Fibroblast of peridontal ligament (primary cell): ENCODE measurements at regions not wholly inside any gene's neighbourhood (a gene's known extent, or its start where the extent isn't known, plus 50 kb on each side); places are given as distances from the start of the nearest gene placed in this dataset.

Source experiments
- DNase-seq: peaks from one replicate; pipeline ENCODE4 v3.0.0-alpha.2; 2010; ENCODE audit errors: extremely low read depth

DNA sequence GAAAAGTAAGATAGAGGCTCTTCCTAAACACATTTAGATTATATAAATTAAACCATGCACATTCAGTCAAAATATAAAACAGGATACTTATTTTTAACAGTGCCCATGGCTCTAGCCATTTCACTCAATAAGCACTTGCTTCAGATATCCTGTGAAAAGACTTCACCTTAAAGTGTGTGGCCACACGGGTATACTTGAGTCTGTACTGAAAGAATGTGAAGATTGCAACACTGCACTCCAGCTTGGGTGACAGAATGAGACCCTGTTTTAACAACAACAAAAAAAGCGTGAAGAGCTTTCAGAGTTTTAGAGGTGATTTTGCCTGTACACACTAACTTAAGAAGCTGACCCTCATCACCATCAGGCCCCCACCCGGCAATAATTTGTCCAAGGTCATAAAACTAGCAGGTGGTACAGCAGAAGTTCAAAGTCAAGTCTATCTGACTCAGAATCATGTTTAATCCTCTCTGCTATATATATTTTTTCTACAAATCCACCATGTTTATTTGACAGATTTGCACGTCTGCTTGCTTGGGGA, 203.5 kb upstream of the GUCY1A2 start:
- no peak for DNase-seq

DNA sequence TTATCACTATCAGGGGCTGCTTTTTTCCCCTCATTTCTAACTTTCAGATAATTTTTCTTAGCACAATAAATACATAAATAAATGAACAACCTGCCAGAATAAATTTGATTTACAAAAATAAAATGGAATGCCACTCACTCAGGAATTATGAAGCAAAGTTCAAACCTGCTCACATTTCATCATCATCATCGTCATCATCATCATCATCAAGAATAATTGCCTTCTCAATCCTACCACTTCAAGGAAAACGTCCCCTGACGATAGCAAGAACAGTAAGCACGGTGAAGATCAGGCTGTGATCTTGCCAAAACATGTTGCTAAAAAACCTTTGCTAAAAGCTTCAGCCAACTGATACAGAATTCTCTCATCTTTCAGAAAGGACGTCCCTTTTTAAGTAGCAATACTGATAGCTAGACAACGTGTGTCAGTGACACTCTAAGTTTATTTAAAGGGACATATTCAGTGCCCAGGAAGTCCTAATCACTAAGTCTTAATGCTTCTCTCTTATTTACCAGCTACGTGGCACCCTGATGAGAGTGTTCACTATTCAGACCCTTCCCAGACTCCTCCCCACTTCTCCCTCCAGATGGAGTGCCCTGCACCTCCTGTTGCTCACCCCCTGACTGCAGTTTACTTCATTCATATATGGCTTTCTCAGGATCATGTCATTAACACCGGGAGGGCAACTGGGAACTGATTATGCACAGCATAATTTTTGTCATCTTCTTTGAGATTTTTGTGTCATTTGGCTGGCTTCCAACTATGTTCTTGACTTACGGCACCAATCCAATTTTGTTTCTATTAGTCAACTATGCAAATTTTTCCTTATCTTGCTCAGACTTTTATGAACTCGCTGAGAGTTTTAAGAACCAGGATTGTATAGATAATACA, 200.1 kb upstream of the GUCY1A2 start:
- no peak for DNase-seq

DNA sequence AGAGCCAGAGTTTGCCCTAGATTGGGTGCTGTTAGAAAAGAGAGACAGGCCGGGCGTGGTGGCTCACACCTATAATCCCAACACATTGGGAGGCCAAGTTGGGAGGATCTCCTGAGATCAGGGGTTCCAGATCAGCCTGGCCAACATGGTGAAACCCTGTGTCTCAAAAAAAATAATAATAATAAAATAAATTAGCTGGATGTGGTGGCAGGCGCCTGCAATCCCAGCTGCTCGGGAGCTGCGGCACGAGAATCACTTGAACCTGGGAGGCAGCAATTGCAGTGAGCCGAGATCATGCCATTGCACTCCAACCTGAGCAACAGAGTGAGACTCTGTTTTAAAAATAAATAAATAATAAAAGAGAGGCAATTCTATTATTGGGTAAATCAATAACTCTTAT, 199.2 kb upstream of the GUCY1A2 start:
- DNase-seq = no peak

DNA sequence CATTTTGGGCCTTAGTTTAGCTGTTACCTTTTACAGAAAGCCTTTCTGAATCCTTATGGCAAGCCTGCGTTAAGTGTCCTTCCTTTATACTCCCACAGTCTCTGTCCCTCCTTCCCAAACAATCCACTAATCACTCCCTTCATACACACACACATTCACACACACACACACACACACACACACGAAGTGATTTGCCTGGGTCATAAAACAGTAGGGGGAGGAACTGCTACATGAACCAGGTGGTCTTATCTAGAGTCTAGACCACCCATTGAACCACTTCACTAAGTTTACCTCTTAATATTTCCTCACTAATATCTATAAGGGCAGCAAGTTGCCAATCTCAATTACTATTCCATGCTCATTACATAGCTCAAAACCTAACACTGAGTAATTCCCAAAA, 196.7 kb upstream of the GUCY1A2 start:
- no peak for DNase-seq

DNA sequence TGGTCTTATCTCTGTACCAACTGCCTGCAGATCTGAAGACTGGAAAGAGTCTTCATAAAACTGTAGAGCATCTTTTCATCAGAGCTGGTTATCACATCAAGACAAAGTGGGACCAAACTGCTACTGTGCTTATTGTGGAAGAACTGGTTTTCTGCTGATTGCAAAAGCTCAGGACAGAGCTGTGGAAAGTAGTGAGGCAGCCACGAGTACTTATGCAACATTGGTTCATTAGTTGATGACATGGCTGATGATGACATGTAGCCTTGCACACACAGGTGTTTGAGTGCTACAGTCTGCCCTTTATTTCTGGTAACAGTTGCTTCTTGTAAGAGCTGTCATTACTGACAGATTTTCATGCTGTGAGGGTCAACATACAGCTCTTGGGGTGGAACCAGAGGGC, 185.4 kb upstream of the GUCY1A2 start:
- DNase-seq = no peak

DNA sequence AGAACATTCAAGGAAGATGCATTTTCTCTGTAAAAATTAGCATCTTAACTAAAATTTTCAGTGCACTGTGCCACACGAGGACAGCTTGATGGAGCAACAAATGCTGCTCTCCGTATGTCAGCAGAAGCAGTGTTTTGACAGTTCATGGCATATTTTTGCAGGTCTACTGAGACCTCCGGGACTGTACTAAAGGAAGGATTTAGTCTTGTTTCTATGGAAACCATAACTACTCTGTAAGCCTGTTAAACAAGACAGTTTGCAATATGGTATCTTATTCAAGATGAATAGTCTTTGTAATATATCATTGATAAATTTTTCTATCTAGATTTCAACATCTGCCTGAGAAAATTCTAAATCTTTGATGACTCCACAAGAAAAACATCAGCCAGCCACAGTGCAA, 184.0 kb upstream of the GUCY1A2 start:
- no peak for DNase-seq

DNA sequence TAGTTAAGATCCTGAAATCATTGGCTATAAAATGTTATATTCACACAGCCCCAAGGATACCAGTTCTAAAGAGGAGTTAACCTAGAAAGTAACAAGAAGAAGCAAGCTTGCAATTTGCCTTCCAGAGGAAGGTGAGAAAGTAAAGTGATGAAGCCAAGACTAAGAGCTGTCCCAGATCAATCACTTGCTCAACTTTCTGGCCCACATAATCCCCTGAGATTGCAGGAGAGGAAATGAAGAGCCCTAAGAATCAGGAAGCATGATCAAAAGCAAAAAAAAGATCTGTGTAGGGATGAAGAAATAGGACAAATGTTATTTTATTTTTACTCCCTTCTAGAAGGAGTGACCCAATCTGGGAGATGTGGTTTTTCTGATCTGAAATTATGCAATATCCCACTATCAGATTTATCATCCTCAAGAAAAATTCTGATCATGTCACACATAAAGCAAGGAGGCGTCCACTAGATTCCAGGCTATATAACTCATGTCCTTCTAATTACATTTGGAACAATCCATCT, 180.3 kb upstream of the GUCY1A2 start:
- no peak for DNase-seq

DNA sequence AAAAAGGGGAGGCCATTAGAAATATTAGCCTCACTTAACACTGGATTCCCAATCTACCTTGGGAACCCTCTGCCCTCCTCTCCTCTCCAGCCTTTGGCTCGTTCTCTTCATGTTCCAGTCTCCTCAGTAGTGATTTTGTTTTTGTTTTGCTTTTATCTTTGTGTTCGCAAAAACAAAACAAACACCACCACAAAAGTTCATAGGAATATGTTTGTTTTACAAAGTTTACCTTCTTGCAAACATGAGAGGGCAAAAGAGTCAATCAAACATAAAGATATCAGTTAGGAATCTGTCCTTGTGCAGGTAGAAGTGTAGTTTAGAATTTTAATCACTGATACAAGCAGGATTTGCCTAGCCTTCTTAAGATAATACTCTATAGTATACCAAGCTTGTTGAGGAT, 179.7 kb upstream of the GUCY1A2 start:
- no peak for DNase-seq

DNA sequence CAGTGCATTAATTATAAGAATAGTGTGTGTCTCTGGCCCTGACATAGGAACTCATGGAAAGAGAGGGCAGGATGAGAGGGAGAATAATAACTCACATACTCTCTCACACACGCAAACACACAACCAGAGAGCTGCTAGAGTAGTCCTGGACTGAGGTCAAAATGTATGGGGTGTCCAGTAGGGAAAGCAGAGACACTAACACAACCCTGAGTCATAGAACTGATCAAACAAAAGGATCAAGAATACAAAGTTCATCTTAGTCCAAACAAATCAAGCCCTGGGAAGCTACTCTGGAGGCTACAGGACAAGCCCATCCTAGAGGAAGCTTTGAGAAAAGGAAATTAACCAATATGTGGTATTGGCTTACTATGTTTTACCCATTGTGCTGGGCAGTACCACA, 178.5 kb upstream of the GUCY1A2 start:
- no peak for DNase-seq

DNA sequence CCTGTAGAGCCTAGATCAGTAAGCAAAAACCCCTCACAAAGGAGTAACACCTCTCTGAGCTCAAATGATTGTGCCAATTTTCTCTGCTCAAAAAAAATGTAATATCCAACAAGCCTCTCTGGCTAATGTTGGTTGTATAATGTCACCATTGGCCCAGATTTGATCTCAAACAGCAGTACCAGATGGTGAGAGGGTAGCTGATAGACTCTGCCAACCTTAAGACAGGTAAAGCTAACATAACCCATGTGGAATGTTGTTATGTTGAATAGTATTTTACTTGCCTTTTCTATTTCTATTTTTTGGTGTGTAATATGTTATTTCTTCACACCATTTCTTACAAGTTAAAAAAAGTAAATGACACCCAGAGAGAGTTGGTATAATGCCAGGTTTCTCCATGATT, 166.7 kb upstream of the GUCY1A2 start:
- DNase-seq = no peak

DNA sequence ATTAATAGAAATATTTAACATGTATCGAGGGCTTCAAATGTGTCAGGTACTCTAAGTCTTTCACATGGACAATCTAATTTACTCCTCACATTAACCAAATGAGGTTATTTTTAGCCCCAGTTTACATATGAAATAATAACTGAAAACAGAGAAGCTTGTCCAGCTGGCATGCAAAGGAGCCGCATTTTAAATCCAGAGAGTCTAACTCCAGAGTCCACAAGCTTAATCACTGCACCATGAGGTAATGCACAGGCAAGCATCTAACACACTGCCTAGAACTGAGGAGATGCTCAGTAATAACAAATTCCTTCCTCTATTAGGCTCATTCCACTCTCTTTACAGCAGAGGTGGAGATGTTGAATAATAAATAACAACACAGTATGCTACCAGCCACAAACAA, 165.7 kb upstream of the GUCY1A2 start:
- no peak for DNase-seq

DNA sequence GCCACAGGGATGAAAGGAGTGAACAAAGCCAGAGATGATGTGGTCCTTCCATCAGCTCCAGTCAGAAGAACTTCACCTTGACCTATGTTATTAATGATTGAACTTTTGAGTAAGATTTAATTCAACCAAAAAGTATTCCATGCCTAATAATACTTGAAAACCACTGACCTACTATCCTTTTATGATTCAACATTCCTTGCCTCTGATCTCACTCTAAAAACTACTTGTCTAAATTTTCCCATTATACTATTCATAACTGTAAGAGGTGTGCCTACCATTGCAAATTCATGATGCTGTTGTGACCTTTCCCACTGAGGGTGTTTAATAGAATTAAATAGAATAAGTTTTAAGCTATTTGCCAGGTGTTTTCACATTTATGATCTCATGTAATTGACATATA, 164.7 kb upstream of the GUCY1A2 start:
- no peak for DNase-seq

DNA sequence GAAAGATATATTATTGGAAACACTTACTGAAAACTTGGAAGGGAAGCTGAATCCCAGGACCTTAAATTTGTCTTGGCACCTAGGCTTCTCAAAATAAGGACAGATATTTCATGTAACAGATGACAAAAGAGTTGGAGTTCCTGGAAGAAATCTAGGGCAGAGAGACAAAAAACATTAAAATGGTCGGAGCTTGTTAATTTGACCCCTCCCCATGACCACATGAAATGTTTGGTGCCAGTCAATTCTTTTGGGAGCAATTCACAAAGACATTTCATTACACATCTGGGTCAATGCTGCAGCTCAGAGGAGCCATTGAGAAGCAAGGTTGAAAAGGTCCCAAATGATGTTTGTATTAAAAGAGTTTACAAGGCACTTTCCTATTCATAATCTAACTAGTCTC, 162.0 kb upstream of the GUCY1A2 start:
- DNase-seq = no peak

DNA sequence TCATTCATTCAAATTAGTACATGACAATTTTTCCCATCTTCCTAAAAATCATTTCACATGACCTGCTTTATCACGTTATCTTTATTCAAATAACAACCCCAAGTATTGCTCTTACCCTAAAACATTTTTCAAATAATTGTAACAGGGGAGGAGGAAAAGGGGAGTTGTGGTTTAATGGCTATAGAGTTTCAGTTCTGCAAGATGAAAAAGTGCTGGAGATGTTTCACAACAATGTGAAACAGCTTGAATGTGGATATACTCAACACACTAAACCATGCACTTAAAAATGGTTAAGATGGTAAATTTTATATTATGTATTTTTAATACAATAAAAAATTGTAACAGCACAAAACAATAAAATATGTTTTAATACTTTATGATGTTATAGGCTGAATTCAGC, 161.6 kb upstream of the GUCY1A2 start:
- DNase-seq = no peak

DNA sequence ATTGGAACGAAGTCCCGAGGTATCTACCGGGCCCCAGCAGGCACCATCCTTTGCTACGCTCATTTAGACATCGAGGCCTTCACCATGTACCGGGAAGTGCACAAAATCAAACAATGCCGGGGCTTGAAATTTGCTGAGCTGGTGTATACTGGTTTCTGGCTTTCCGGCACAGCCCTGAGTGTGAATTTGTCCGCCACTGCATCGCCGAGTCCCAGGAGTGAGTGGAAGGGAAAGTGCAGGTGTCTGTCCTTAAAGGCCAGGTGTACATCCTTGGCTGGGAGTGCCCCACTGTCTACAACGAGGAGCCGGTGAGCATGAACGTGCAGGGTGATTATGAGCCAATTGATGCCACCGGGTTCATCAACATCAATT, 158.8 kb upstream of the GUCY1A2 start:
- no peak for DNase-seq

DNA sequence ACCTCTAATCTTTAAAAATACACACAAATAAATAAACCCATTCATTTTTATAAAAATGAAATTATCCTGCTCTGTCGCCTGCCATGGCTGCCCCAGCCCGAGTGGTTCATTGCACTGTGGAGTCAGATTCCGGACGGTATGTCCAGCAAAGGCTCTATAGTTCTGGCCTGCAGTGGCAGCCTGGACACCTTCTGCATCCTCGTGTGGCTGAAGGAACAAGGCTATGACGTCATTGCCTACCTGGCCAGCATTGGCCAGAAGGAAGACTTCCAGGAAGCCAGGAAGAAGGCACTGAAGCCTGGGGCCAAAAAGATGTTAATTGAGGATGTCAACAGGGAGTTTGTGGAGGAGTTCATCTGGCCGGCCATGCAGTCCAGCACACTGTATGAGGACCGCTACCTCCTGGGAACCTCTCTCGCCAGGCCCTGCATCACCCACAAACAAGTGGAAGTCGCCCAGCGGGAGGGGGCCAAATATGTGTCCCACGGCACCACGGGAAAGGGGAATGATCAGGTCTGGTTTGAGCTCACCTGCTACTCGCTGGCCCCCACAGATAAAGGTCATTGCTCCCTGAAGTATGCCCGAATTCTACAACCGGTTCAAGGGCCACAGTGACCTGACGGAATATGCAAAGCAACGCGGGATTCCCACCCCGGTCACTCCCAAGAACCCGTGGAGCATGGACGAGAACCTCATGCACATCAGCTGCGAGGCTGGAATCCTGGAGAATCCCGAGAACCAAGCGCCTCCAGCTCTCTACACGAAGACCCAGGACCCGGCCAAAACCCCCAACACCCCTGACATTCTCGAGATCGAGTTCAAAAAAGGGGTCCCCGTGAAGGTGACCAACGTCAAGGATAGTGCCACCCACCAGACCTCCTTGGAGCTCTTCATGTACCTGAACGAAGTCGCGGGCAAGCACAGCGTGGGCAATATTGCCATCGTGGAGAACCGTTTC, 158.2 kb upstream of the GUCY1A2 start:
- DNase-seq = no peak

DNA sequence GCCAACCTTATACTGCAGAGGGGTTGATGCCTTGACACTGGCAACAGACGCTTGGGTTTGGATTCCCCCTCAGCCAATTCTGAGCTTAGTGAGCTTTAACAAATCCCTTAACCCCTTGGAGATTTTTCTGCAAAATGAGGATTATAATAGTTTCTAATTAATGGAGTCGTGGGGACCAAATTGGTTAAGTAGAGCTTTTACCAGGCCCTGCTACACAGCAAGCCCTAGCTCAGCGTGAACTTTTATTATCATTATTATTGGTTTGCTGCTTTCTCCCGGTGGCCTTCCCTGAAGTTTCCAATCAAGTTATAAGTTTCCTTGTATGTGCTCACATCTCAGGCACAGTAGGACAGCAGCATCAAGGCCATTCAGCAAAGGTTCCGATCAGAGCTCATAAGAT, 156.6 kb upstream of the GUCY1A2 start:
- no peak for DNase-seq

DNA sequence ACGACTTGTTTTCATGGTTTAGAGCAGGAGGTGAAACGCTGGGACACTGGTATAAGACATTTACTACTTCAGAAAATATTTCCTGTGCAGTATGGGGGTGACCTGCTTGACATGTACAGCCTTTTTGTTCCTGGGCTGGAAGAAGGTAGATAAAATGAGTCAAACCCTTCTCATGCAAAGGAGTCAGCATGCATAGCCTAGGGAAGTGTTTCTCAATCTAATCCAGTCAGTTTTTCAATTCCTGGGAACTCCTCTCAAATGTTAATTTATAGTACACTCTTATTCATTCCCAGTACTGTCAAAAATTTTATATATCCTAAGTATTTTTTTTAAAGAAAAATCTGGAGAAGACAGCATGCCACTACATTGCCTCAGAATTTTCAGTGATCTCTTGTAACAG, 154.7 kb upstream of the GUCY1A2 start:
- DNase-seq = no peak

DNA sequence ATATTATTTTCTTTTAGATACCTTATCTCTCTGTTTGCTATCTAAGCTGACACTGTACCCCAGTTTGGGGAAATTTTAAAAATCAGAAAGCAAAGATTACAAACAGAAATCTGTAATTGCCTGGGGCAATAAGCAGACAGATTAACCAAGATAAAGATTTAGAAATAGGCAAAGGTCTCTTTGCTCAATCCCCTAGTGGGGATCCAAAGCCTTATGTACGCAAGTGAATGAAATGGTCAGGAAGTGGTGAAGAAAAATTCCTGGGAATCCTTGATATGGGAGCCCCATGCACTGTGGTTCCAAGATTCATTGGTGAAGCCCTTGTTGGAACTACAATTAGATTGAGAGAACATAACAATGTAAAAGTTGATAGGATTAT, 139.5 kb upstream of the GUCY1A2 start:
- no peak for DNase-seq

DNA sequence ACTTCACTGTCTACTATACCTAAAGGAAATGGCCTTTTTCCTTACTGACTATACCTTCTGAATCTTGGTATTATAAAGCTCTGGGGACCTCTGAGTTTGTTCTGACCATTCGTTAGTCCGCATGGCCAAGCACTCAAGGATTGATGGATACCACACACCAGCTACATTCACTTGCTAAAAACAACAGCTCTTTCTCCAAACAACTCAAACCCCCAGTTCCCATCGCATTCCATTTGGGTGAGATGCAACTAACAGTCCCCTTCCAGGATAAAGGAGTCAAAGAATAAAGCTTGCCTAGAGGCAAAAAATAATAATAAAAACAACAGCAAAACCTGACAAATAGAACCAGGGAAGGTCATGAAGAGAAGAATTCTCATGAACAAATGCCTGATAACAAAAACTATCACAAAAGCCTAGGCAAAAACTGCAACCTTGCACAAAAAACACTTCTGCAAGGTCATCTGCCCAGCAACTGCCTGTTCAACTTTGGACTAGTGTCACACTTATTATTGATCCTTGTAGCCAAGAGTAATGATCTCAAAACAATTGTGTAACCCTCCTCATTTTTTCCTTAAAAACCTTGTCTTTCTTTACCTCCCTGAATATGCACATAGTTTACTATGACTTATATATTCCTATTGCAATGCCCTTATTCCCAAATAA, 139.0 kb upstream of the GUCY1A2 start:
- no peak for DNase-seq

DNA sequence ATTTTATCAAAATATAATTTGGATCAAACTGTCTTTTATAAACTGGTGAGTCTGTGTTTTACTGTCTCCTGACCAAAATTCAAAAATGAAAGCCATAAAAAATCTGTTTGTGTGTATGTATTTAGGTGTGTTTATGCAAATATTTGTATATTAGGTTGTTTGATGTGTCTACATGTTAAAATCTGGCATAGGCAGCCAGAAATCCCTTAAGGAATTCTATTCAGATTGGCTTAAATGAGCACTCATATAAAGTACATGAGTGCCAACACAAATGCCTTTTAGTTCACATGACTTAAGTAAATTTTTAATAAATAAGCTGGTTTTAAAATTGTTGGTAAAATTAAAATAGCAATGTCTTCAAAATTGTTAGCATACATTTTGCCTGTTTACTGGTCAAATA, 133.3 kb upstream of the GUCY1A2 start:
- no peak for DNase-seq

DNA sequence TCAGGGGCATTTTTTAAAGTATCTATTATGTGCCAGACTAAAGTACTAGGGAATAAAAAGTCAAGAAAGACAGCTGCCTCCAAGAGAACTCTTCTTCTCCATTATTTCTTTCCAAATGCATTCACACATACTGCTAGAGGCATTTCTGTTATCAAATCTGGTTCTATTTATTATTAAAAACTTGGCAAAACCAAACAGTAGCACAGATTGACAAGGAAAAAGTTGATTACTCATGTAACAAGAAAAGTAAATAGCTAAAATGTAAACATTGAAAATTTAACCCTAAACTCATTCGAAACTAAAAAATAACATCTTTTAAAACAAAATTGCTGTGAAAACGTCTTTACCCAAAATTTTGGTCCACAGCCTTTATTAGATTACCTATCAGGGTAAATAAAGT, 132.9 kb upstream of the GUCY1A2 start:
- DNase-seq = no peak
